Spleen (tissue), 7 donors: ENCODE measurements at regions not wholly inside any gene's neighbourhood (a gene's known extent, or its start where the extent isn't known, plus 50 kb on each side); places are given as distances from the start of the nearest gene placed in this dataset.

Source experiments
- CTCF ChIP-seq, 11 experiments: fragments of 200-600 bp in 7 of 11; fragments of 450-650 bp in 4 of 11; sonication (generic) in 4 of 11; IDR thresholded peaks in 8 of 11; conservative IDR thresholded peaks in 3 of 11; 1 replicate in 7 of 11; 2 replicates in 4 of 11; pipeline versions ENCODE4 v1.4.0 to v1.8.0; 2016 to 2021; ENCODE audit warnings: antibody characterized with exemption in 11 of 11, inconsistent platforms in 4 of 11, mild to moderate bottlenecking in 1 of 11
- POLR2A ChIP-seq, 3 donors: fragments of 450-650 bp; IDR thresholded peaks; one replicate each; pipeline ENCODE4 v1.5.1; 2017; ENCODE audit warnings: antibody characterized with exemption in 3 of 3, mild to moderate bottlenecking in 1 of 3
- donor health status: DM: no; HTN: no; CAD: no; lungs with moderate emphysema.
- donor health status: DM: no; HTN: no; CAD: no.
- donor health status: DM: no; HTN: no; CAD: no.

GRCh38 chr3:94272016-94272415, 209.2 kb downstream of the NSUN3 start:
- TF ChIP-seq CTCF (IDR thresholded peaks at IDR 0.05 in 8 of 11, conservative IDR thresholded peaks at IDR 0.05 in 3 of 11) (no peak), POLR2A (IDR thresholded peaks at IDR 0.05) (no peak)
